Activated naive CD8-positive, alpha-beta T cell treated with anti-CD3 and anti-CD28 coated beads, Interleukin-2, amount 50 U/mL, for 24 hours (primary cell): ENCODE measurements at regions not wholly inside any gene's neighbourhood (a gene's known extent, or its start where the extent isn't known, plus 50 kb on each side); places are given as distances from the start of the nearest gene placed in this dataset.

Source experiments
- ATAC-seq: fragments of 150-1000 bp; cut with Tn5 transposase; one replicate; pipeline ENCODE4 v1.10.0; 2021
- DNase-seq: peaks from one replicate; pipeline ENCODE4 v3.0.0; 2021
- H3K27ac Mint-ChIP-seq: one replicate; pipeline ENCODE4 v1.8.0; 2021; ENCODE audit warnings: mild to moderate bottlenecking, mixed read lengths
- H3K27me3 Mint-ChIP-seq: one replicate; pipeline ENCODE4 v1.8.0; 2021; ENCODE audit warnings: mixed read lengths
- H3K36me3 Mint-ChIP-seq: one replicate; pipeline ENCODE4 v1.8.0; 2021; ENCODE audit warnings: low read depth, mixed read lengths
- H3K4me1 Mint-ChIP-seq: one replicate; pipeline ENCODE4 v1.8.0; 2021; ENCODE audit warnings: mixed read lengths
- H3K4me3 Mint-ChIP-seq: one replicate; pipeline ENCODE4 v1.8.0; 2021; ENCODE audit warnings: mild to moderate bottlenecking, moderate library complexity, mixed read lengths
- H3K9me3 Mint-ChIP-seq: one replicate; pipeline ENCODE4 v1.8.0; 2021; ENCODE audit warnings: mixed read lengths

DNA sequence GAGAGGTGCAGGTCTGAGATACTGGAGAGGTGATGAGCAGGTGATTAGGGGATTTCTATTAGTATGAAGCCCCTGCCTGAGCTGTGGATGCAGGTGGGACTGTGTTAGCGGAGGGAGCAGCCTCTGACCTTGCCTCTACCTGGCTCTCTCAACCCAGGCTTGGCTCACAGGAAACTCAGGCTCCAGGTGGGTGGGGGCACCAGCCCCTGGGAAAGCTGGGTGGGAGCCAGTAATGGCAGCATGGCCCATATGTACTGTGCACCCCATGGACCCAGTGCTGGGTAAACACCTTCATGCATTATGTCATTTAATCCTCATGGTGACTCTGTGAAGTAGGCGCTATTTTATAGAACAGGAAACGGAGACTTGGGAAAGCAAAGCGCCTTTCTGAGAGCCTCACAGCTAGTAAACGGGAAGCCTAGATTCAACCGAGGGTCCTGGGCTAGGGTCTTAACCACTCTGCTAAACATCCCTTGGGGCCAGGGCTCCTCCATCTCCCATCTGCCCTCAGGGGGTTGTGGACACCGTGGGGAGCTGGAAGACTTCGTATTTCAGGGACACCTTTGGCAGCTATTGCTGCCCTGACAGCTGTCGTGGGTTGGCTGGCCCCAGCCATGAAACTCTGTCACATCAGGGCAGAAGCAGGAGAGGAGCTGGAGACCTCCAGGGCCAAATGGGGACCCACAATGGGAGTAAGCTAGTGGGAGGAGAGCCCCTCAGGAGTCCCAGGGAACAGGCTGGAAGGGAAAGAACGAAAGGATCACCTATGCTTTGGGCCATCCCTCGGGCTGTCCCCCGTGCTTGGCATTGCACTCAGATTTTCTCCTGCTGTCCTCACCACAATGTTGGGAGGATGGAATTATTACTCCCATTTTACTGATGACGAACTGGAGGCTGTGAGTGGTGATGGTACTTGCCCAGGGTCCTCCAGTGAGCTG is 59.6 kb upstream of the CSF3R start:
- H3K36me3 Mint-ChIP-seq: no peaks in the 10 kb centered on the region
- ATAC-seq (no peak), DNase-seq (no peak)
- no peak overlapping the region for H3K27ac Mint-ChIP-seq
- no peaks in the 10 kb centered on the region for H3K9me3 Mint-ChIP-seq
- peaks cover 19% of the 10 kb centered on the region for H3K27me3 Mint-ChIP-seq
- H3K4me1 Mint-ChIP-seq: no peaks in the 10 kb centered on the region
- no peak overlapping the region for H3K4me3 Mint-ChIP-seq

DNA sequence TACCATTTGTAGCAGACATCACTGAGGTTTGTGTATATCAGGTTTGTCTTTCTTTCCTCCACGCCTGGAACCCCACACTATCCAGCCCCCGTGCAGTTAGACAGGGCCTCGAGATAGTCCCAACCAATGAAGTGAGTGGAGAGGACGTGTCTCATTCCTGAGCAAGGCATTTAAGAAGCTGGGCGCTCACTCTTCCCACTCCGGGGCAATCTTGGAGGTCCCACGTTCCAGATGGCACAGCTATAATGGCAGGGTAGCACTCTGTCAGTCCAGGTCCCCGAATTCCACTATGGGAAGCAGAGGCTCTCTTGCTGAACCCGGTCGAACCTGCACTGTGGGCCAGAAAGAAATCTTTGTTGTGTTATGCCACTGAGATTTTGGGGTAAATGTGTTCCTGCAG is 57.3 kb upstream of the CSF3R start:
- no peaks in the 10 kb centered on the region for H3K4me1 Mint-ChIP-seq
- H3K27ac Mint-ChIP-seq: no peak overlapping the region
- H3K27me3 Mint-ChIP-seq: peaks cover 11% of the 10 kb centered on the region
- H3K4me3 Mint-ChIP-seq: no peak overlapping the region
- no peak for ATAC-seq
- no peaks in the 10 kb centered on the region for H3K36me3 Mint-ChIP-seq
- no peak for DNase-seq
- H3K9me3 Mint-ChIP-seq: no peaks in the 10 kb centered on the region

DNA sequence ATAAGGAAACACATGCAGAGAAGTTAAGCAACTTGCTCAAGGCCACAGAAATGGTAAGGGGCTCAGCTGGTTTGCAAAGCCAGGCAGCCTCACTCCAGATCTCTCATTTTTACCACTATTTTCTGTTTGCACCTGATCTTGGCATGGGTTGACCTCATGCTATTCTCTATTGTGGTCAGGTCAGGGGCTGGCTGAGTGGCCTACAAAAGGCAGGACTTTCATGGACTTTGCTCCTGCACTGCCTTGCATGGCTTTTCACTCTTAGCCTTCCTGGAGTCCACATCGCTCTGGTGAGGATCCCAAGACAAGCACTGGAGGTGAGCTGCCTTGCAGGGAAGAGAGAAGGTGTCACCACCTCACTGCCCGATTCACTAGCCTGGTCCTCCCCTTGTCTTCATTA is 56.8 kb upstream of the CSF3R start:
- Mint-ChIP-seq H3K4me1 (no peaks in the 10 kb centered on the region), H3K27ac (no peak overlapping the region), H3K9me3 (no peaks in the 10 kb centered on the region), H3K4me3 (no peak overlapping the region), H3K36me3 (no peaks in the 10 kb centered on the region), H3K27me3 (peaks cover 11% of the 10 kb centered on the region)
- ATAC-seq: no peak
- DNase-seq: no peak

DNA sequence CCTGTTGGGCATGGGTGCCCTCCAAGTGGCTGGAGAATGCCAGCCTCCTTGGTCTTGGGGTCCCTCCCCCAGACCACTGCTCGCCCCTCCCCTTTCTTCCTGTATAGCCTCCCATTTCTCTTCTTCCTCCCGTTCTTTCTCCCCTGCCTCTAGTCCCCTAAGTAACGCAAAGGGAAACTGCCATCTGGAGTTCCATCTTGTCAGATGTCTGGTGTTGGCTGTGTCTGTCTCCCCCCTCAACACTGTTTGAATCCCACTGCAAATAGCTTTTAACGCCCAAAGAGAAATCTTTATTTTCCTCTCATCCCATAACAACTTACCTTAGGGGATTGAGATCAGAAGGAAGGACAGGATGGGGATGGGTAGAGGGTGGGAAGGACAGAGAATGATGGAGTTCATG is 55.3 kb upstream of the CSF3R start:
- Mint-ChIP-seq H3K36me3 (no peaks in the 10 kb centered on the region), H3K4me3 (no peak overlapping the region), H3K27ac (no peak overlapping the region), H3K4me1 (no peaks in the 10 kb centered on the region), H3K27me3 (peaks cover 6% of the 10 kb centered on the region), H3K9me3 (no peaks in the 10 kb centered on the region)
- DNase-seq (no peak), ATAC-seq (no peak)

DNA sequence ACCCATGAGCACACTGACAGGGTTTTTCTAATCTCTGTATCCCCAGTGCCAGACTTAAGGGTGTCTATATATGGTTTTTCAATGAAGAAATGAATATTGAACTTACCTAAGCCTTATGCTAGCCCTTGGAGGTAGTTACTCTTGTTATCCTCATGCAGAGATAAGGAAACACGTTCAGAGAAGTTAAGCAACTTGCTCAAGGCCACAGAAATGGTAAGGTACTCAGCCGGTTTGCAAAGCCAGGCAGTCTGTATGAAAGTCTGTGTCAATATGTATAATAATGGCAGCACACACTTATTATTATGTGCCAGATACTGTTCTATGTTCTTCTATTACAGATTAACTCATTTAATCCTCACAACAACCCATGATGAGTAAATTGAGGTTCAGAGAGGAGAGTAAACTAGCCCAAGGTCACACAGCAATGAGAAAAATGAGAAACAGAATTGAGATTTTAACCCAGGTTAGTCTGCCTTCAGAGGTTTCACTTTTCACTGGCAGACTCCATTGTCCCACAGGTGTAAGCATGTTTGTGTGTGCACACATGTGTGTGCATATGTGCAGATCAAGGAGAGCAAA is 54.6 kb upstream of the CSF3R start:
- Mint-ChIP-seq H3K4me1 (no peaks in the 10 kb centered on the region), H3K27ac (no peak overlapping the region), H3K4me3 (no peak overlapping the region), H3K27me3 (peaks cover 3% of the 10 kb centered on the region), H3K36me3 (no peaks in the 10 kb centered on the region), H3K9me3 (no peaks in the 10 kb centered on the region)
- ATAC-seq (no peak), DNase-seq (no peak)

DNA sequence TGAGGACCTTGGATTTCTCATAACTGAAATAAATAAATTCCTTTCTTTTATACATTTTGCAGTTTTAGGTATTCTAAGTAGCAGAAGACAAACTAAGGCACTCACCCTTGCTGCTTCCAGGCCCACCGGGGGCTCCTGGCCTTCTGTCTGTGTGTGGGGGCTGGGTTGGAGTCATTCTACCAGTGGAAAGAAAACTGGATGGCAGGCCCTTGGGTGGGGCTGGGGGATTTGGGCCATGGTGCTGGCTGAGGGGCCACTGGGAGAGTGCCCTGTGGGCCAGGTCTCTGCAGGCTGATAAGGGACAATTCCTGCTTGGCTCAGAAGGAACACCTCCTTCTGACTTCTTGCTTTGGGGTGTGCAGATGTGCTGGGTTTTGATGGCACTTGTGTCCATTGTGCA is 54.0 kb upstream of the CSF3R start:
- Mint-ChIP-seq H3K27me3 (peaks cover 2% of the 10 kb centered on the region), H3K36me3 (no peaks in the 10 kb centered on the region), H3K4me3 (no peak overlapping the region), H3K4me1 (no peaks in the 10 kb centered on the region), H3K9me3 (no peaks in the 10 kb centered on the region), H3K27ac (no peak overlapping the region)
- DNase-seq: no peak
- no peak for ATAC-seq

DNA sequence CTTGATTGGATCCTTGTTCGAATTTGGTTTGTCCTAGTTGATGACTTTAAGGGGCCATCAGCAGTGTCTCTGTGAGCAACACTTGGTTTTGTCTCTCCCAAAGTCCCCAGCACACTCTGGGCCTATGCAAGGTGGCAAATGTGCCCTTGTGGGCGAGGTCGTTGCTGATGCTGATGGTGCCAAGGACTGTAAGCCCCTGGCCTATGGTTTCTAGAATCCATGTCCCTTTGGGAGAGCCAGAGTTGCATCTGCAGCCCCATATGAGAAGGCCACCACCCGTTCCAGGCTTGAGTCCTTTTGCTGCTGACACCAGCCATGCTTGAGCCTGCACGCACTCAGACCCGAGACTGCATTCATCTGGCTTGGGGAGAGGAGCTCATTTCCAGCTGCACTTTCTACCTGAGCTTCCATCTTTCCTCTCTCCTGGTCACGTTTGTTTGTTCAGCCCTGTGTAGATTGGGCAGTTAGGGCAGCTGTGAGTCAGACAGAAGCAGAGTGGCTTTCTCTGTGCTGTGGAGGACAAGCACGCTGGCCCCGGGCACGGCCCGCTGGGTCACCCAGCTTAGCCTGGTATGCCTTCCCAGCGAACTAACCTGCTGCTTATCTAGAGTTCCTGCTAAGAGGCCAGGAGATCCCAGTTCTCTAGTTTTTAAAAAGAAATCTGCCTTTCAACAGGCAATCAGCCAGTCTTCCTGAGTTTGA is 52.1 kb upstream of the CSF3R start:
- Mint-ChIP-seq H3K4me3 (no peak overlapping the region), H3K27ac (no peak overlapping the region), H3K36me3 (no peaks in the 10 kb centered on the region), H3K27me3 (peaks cover 4% of the 10 kb centered on the region), H3K4me1 (no peaks in the 10 kb centered on the region), H3K9me3 (no peaks in the 10 kb centered on the region)
- ATAC-seq (no peak), DNase-seq (no peak)

DNA sequence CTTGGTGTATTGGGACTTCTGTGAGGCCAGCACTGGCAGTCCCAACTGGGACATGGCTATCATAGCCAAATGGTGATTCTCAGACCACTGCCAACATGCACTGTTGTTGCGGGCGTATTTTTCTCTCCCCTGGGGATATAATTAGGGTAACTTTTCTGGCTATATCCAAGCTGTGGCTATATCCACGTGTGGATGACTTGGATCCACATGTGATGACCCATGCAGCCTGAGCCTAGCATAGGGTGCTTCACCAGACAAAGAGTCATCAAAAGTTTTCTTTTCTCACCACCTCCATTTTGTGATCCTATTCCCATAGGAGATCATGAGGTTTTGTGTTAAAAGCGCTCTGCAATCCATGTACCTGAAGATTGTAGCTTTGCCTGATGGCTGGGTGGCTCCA is 51.2 kb upstream of the CSF3R start:
- DNase-seq (no peak), ATAC-seq (no peak)
- H3K4me3 Mint-ChIP-seq: no peak overlapping the region
- no peaks in the 10 kb centered on the region for H3K9me3 Mint-ChIP-seq
- no peaks in the 10 kb centered on the region for H3K4me1 Mint-ChIP-seq
- H3K27me3 Mint-ChIP-seq: peaks cover 4% of the 10 kb centered on the region
- no peak overlapping the region for H3K27ac Mint-ChIP-seq
- no peaks in the 10 kb centered on the region for H3K36me3 Mint-ChIP-seq

DNA sequence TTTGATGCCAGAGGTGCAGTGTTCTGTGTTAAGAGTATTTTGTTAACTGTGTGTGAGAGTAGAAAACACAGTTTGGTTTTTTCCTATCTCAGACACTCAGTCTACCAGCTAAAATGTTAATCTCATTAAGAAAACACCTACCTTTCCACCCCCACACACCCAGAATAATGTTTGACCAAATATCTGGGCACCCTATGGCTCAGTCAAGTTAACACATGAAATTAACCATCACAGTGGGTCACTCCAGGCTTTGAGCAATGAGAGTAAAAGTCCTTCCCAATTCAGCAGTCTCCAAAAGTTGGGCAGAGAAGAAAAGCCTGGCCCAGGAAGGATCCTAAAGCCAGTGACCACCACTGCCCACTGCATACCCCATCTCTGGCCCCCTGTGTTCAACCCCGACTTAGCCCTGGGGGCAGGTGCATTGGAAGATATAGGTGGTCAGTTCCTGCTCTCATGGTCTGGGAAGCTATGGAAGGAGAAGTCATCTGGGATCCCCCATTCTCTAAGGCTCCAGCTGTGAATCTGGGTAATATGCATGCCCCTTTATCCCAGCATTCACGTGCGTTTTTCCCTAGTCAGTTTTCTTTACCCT is 50.2 kb upstream of the CSF3R start:
- no peaks in the 10 kb centered on the region for H3K4me1 Mint-ChIP-seq
- H3K4me3 Mint-ChIP-seq: no peak overlapping the region
- H3K9me3 Mint-ChIP-seq: no peaks in the 10 kb centered on the region
- DNase-seq (no peak), ATAC-seq (no peak)
- no peak overlapping the region for H3K27ac Mint-ChIP-seq
- no peaks in the 10 kb centered on the region for H3K36me3 Mint-ChIP-seq
- H3K27me3 Mint-ChIP-seq: peaks cover 3% of the 10 kb centered on the region
